ENCODE measurements at regions not wholly inside any gene's neighbourhood (a gene's known extent, or its start where the extent isn't known, plus 50 kb on each side); places are given as distances from the start of the nearest gene placed in this dataset. TPM values are rescaled to one million over a fixed set of nuclear protein-coding genes. Genes with fewer than 3 reads are reported as not detected.

GRCh38 chr2:216911886-216912285 lies 52.0 kb upstream of the TNP1 start:
- no peaks in the 10 kb centered on the region for H3K27me3 ChIP-seq
- intact Hi-C loops (cut with DNase I; ENCODE audit: low total_unique reads), result no loop called here
- DNase-seq, result no peak
- TF ChIP-seq CTCF (IDR thresholded peaks at IDR 0.05) (no peak), POLR2A (IDR thresholded peaks at IDR 0.05) (no peak)
- H3K4me3 ChIP-seq, result no peak overlapping the region
- H3K27ac ChIP-seq, result no peak overlapping the region
- no peaks in the 10 kb centered on the region for H3K4me1 ChIP-seq
- no peaks in the 10 kb centered on the region for H3K36me3 ChIP-seq
- H3K9me3 ChIP-seq, result no peaks in the 10 kb centered on the region

GRCh38 chr2:216911008-216911407 lies 51.1 kb upstream of the TNP1 start:
- intact Hi-C loops (cut with DNase I; ENCODE audit: low total_unique reads), result no loop called here
- no peak overlapping the region for H3K27ac ChIP-seq
- TF ChIP-seq POLR2A (IDR thresholded peaks at IDR 0.05) (no peak), CTCF (IDR thresholded peaks at IDR 0.05) (no peak)
- no peak for DNase-seq
- H3K4me1 ChIP-seq, result no peaks in the 10 kb centered on the region
- H3K36me3 ChIP-seq, result no peaks in the 10 kb centered on the region
- H3K9me3 ChIP-seq, result no peaks in the 10 kb centered on the region
- H3K4me3 ChIP-seq, result no peak overlapping the region
- no peaks in the 10 kb centered on the region for H3K27me3 ChIP-seq

GRCh38 chr2:216909541-216910210 lies 49.8 kb upstream of the TNP1 start:
- TF ChIP-seq POLR2A (IDR thresholded peaks at IDR 0.05) (no peak), CTCF (IDR thresholded peaks at IDR 0.05) (no peak)
- intact Hi-C loops (cut with DNase I; ENCODE audit: low total_unique reads), result no loop called here
- no peaks in the 10 kb centered on the region for H3K4me1 ChIP-seq
- no peak overlapping the region for H3K4me3 ChIP-seq
- H3K9me3 ChIP-seq, result no peaks in the 10 kb centered on the region
- H3K36me3 ChIP-seq, result no peaks in the 10 kb centered on the region
- no peaks in the 10 kb centered on the region for H3K27me3 ChIP-seq
- no peak for DNase-seq
- no peak overlapping the region for H3K27ac ChIP-seq

Small RNA genes in the stretch of these regions (small RNA-seq; reads per million reads assigned to genes)
- gene RF01983, result not detected

All from uterus (tissue), 3 donors.